Neural cell (in vitro differentiated cells): ENCODE measurements at regions not wholly inside any gene's neighbourhood (a gene's known extent, or its start where the extent isn't known, plus 50 kb on each side); places are given as distances from the start of the nearest gene placed in this dataset.
"Not testable (repeated sequence)": the region's sequence is repeated elsewhere in the genome, so short reads cannot be mapped to it uniquely, and the experiment has no call there.

Source experiments
- H2AFZ ChIP-seq: fragments of 200-600, 300-800 bp; sonication (generic), shearing (Covaris generic); 2 replicates; pipeline ENCODE4 v1.6.0; 2014; ENCODE audit warnings: low read depth, mild to moderate bottlenecking, antibody characterized with exemption, low read length, moderate library complexity
- H3F3A ChIP-seq: fragments of 200-600 bp; shearing (Covaris generic); 2 replicates; pipeline ENCODE4 v1.6.1; 2016; ENCODE audit warnings: mild to moderate bottlenecking, moderate library complexity, mixed read lengths, antibody characterized with exemption, low read length; ENCODE audit not compliant: insufficient read depth, poor library complexity, severe bottlenecking
- H3K27ac ChIP-seq: fragments of 200-600, 300-800 bp; sonication (generic), shearing (Covaris generic); 2 replicates; pipeline ENCODE4 v1.5.1; 2014; ENCODE audit warnings: mild to moderate bottlenecking, low read length, moderate library complexity
- H3K27me3 ChIP-seq: fragments of 300-800, 200-600 bp; sonication (generic), shearing (Covaris generic); 2 replicates; pipeline ENCODE4 v1.6.0; 2014; ENCODE audit warnings: mild to moderate bottlenecking, low read depth, low read length, moderate library complexity; ENCODE audit not compliant: insufficient read depth
- H3K36me3 ChIP-seq: fragments of 300-800, 200-600 bp; sonication (generic), shearing (Covaris generic); 2 replicates; pipeline ENCODE4 v1.5.1; 2014; ENCODE audit warnings: mild to moderate bottlenecking, antibody characterized with exemption, low read length, moderate library complexity; ENCODE audit not compliant: insufficient read depth
- H3K4me2 ChIP-seq: fragments of 300-800, 200-600 bp; sonication (generic), shearing (Covaris generic); 2 replicates; pipeline ENCODE4 v1.6.0; 2014; ENCODE audit warnings: mild to moderate bottlenecking, low read length
- H3K4me3 ChIP-seq: fragments of 300-800, 200-600 bp; sonication (generic), shearing (Covaris generic); 2 replicates; pipeline ENCODE4 v1.5.1; 2014; ENCODE audit warnings: mild to moderate bottlenecking, low read length, moderate library complexity
- H3K79me2 ChIP-seq: fragments of 200-600 bp; shearing (Covaris generic); replicated peaks from 2 replicates; pipeline ENCODE4 v1.6.0; 2014; ENCODE audit warnings: mild to moderate bottlenecking, low read length, moderate library complexity; ENCODE audit not compliant: insufficient read depth
- H3K9ac ChIP-seq: fragments of 300-800, 200-600 bp; sonication (generic), shearing (Covaris generic); 2 replicates; pipeline ENCODE4 v1.6.1; 2016; ENCODE audit warnings: mild to moderate bottlenecking, low read length, mixed read lengths
- H3K9me2 ChIP-seq: fragments of 200-600 bp; shearing (Covaris generic); 2 replicates; pipeline ENCODE4 v1.6.1; 2016; ENCODE audit warnings: mild to moderate bottlenecking, low read length, mixed read lengths; ENCODE audit not compliant: insufficient read depth
- H3K9me3 ChIP-seq: fragments of 200-600, 300-800 bp; sonication (generic), shearing (Covaris generic); 2 replicates; pipeline ENCODE4 v1.6.1; 2016; ENCODE audit warnings: mild to moderate bottlenecking, mixed run types, low read length, moderate library complexity, mixed read lengths
- H4K20me1 ChIP-seq: fragments of 200-600 bp; shearing (Covaris generic); 2 replicates; pipeline ENCODE4 v1.6.1; 2016; ENCODE audit warnings: mild to moderate bottlenecking, mixed run types; ENCODE audit not compliant: insufficient read depth
- EP300 ChIP-seq: fragments of 450-650 bp; conservative IDR thresholded peaks from 2 replicates; pipeline ENCODE4 v1.6.1; 2014; ENCODE audit warnings: antibody characterized with exemption, mild to moderate bottlenecking, moderate library complexity; ENCODE audit not compliant: poor library complexity, severe bottlenecking
- EZH2 ChIP-seq: fragments of 200-600, 300-800 bp; shearing (Covaris generic), sonication (generic); IDR thresholded peaks from 2 replicates; pipeline ENCODE4 v1.6.1; 2014; ENCODE audit warnings: antibody characterized with exemption, low read length, borderline replicate concordance, mild to moderate bottlenecking; ENCODE audit not compliant: insufficient read depth, poor library complexity, severe bottlenecking
- MXI1 ChIP-seq: fragments of 450-650 bp; conservative IDR thresholded peaks from 2 replicates; pipeline ENCODE4 v1.6.1; 2014; ENCODE audit warnings: antibody characterized with exemption, mild to moderate bottlenecking; ENCODE audit not compliant: poor library complexity, severe bottlenecking
- POLR2AphosphoS5 ChIP-seq: IDR thresholded peaks from 2 replicates; pipeline ENCODE4 v1.6.1; 2012
- RAD21 ChIP-seq: fragments of 450-650 bp; conservative IDR thresholded peaks from 2 replicates; pipeline ENCODE4 v1.6.1; 2014; ENCODE audit warnings: antibody characterized with exemption, mild to moderate bottlenecking, moderate library complexity
- SMC3 ChIP-seq: fragments of 450-650 bp; conservative IDR thresholded peaks from 2 replicates; pipeline ENCODE4 v1.6.1; 2014; ENCODE audit warnings: antibody characterized with exemption, mild to moderate bottlenecking, moderate library complexity; ENCODE audit not compliant: poor library complexity
- TAF1 ChIP-seq: IDR thresholded peaks from 2 replicates; pipeline ENCODE4 v1.6.1; 2012; ENCODE audit warnings: low read depth
- TF ChIP-seq, protein P1 (sequence below): fragments of 450-650 bp; IDR thresholded peaks from 2 replicates; pipeline ENCODE4 v1.5.1; 2014; ENCODE audit warnings: antibody characterized with exemption, mild to moderate bottlenecking, moderate library complexity; ENCODE audit not compliant: poor library complexity, severe bottlenecking
- TF ChIP-seq, protein P2 (sequence below): IDR thresholded peaks from 2 replicates; pipeline ENCODE4 v1.6.1; 2012; ENCODE audit warnings: borderline replicate concordance

DNA sequence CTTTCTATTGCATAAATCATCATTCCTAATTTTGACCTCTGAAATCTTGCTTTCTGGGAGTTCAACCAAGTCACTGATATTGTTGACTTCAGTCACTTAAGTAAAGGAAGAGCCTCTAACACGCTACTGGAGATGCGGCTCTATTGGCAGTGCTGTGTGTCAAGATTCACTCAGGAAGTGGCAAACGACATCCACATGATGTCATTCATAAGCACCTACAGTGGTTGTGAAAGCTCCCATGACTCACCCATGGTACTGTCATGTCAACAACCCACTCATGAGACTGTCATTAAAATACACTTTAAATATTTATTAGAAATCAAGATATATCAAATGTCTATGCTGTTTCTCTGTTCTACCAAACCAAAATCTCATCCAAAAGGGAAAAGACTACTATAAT lies 52.5 kb upstream of the LHFPL3 start:
- Histone ChIP-seq H3K4me3 (no peak overlapping the region), H3K9me2 (no peaks in the 10 kb centered on the region), H3K4me2 (no peak overlapping the region), H3F3A (no peaks in the 10 kb centered on the region), H3K79me2 (no peaks in the 10 kb centered on the region), H3K27me3 (no peaks in the 10 kb centered on the region), H3K27ac (no peak overlapping the region), H3K9me3 (no peaks in the 10 kb centered on the region), H4K20me1 (no peaks in the 10 kb centered on the region), H3K9ac (no peak overlapping the region), H3K36me3 (no peaks in the 10 kb centered on the region), H2AFZ (no peak overlapping the region)
- no peak for TF ChIP-seq EZH2
- TF ChIP-seq, protein P1, sequence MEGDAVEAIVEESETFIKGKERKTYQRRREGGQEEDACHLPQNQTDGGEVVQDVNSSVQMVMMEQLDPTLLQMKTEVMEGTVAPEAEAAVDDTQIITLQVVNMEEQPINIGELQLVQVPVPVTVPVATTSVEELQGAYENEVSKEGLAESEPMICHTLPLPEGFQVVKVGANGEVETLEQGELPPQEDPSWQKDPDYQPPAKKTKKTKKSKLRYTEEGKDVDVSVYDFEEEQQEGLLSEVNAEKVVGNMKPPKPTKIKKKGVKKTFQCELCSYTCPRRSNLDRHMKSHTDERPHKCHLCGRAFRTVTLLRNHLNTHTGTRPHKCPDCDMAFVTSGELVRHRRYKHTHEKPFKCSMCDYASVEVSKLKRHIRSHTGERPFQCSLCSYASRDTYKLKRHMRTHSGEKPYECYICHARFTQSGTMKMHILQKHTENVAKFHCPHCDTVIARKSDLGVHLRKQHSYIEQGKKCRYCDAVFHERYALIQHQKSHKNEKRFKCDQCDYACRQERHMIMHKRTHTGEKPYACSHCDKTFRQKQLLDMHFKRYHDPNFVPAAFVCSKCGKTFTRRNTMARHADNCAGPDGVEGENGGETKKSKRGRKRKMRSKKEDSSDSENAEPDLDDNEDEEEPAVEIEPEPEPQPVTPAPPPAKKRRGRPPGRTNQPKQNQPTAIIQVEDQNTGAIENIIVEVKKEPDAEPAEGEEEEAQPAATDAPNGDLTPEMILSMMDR = no peak
- no peak for TF ChIP-seq POLR2AphosphoS5
- TF ChIP-seq MXI1 = no peak
- TF ChIP-seq, protein P2, sequence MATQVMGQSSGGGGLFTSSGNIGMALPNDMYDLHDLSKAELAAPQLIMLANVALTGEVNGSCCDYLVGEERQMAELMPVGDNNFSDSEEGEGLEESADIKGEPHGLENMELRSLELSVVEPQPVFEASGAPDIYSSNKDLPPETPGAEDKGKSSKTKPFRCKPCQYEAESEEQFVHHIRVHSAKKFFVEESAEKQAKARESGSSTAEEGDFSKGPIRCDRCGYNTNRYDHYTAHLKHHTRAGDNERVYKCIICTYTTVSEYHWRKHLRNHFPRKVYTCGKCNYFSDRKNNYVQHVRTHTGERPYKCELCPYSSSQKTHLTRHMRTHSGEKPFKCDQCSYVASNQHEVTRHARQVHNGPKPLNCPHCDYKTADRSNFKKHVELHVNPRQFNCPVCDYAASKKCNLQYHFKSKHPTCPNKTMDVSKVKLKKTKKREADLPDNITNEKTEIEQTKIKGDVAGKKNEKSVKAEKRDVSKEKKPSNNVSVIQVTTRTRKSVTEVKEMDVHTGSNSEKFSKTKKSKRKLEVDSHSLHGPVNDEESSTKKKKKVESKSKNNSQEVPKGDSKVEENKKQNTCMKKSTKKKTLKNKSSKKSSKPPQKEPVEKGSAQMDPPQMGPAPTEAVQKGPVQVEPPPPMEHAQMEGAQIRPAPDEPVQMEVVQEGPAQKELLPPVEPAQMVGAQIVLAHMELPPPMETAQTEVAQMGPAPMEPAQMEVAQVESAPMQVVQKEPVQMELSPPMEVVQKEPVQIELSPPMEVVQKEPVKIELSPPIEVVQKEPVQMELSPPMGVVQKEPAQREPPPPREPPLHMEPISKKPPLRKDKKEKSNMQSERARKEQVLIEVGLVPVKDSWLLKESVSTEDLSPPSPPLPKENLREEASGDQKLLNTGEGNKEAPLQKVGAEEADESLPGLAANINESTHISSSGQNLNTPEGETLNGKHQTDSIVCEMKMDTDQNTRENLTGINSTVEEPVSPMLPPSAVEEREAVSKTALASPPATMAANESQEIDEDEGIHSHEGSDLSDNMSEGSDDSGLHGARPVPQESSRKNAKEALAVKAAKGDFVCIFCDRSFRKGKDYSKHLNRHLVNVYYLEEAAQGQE = no peak
- TF ChIP-seq EP300 = no peak
- TF ChIP-seq TAF1 = no peak
- TF ChIP-seq SMC3 = no peak
- TF ChIP-seq RAD21 = no peak

DNA sequence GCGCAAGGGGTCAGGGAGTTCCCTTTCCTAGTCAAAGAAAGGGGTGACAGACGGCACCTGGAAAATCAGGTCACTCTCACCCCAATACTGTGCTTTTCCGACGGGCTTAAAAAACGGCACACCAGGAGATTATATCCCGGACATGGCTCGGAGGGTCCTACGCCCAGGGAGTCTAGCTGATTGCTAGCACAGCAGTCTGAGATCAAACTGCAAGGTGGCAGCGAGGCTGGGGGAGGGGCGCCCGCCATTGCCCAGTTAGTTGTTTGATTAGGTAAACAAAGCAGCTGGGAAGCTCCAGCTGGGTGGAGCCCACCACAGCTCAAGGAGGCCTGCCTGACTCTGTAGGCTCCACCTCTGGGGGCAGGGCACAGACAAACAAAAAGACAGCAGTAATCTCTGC lies 51.7 kb upstream of the LHFPL3 start:
- not testable (repeated sequence) for H3K9me3 ChIP-seq, H3K27ac ChIP-seq, H3K79me2 ChIP-seq, H3K4me2 ChIP-seq, H3K9ac ChIP-seq, H3K4me3 ChIP-seq, H2AFZ ChIP-seq, H3F3A ChIP-seq, H3K36me3 ChIP-seq, H4K20me1 ChIP-seq, H3K9me2 ChIP-seq, H3K27me3 ChIP-seq
